ENCODE measurements at regions not wholly inside any gene's neighbourhood (a gene's known extent, or its start where the extent isn't known, plus 50 kb on each side); places are given as distances from the start of the nearest gene placed in this dataset.

DNA sequence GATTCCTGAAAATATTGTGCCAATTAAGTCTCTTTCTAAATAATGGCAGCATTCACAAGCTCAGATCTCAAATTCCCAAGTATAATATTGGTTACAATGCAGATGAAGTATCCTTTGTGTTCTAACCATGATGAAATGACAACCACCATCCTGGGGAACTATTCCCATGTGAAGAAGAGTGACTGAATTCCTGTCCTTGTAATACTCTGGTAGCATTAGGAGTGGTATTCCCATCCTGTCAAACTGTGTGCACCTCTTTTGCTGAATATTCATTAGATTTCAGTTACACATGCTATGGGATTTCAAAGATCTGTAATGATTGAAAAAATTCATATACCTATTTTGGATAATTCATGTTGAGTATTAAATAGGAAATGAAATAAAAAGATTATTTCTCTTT lies 86.1 kb upstream of the SMIM30 start:
- Histone ChIP-seq H4K20me1 (ENCODE audit: insufficient read depth, low read length) (no peaks in the 10 kb centered on the region), H3K9me3 (ENCODE audit: control insufficient read depth, insufficient read depth, low read length) (no peaks in the 10 kb centered on the region), H3K27ac (ENCODE audit: insufficient read depth, low read length) (no peak overlapping the region), H3K4me1 (ENCODE audit: control insufficient read depth, insufficient read depth, low read length) (peaks cover 2% of the 10 kb centered on the region; the same call in 1 of the 2 replicates), H3K27me3 (ENCODE audit: control insufficient read depth, insufficient read depth, low read length) (no peaks in the 10 kb centered on the region), H3K14ac (replicated peaks; ENCODE audit: low read depth, low read length) (no peak overlapping the region), H3K4me3 (ENCODE audit: insufficient read depth, low read depth, low read length) (no peak overlapping the region), H3K23ac (ENCODE audit: low read depth, low read length) (no peak overlapping the region), H3K4me2 (ENCODE audit: low read depth, low read length) (no peak overlapping the region), H3K9ac (ENCODE audit: low read depth, low read length) (no peak overlapping the region), H4K91ac (ENCODE audit: insufficient read depth, low read depth, low read length) (no peak overlapping the region), H2AFZ (replicated peaks; ENCODE audit: low read length, poor library complexity) (no peak overlapping the region), H4K8ac (ENCODE audit: low read depth in 2 of 2, low read length in 2 of 2) (no peak overlapping the region), H3K36me3 (ENCODE audit: control insufficient read depth, insufficient read depth, low read length) (no peaks in the 10 kb centered on the region), H3K4ac (ENCODE audit: low read depth, low read length) (no peak overlapping the region), H2BK120ac (ENCODE audit: low read depth, low read length) (no peak overlapping the region), H3K9me1 (ENCODE audit: insufficient read depth, low read length) (peaks cover 2% of the 10 kb centered on the region; the same call in 1 of the 2 replicates), H2BK20ac (ENCODE audit: low read depth, low read length) (peak overlapping the region; percentile 57; the same call in 1 of the 2 replicates), H4K5ac (ENCODE audit: low read depth, low read length) (no peak overlapping the region), H3K18ac (ENCODE audit: low read depth, low read length) (no peak overlapping the region), H2AK9ac (replicated peaks; ENCODE audit: low read depth, low read length, poor library complexity) (no peak overlapping the region), H2BK5ac (ENCODE audit: low read depth, low read length, poor library complexity, severe bottlenecking) (no peak overlapping the region), H2BK15ac (ENCODE audit: low read depth, low read length) (no peak overlapping the region), H2AK5ac (ENCODE audit: low read depth, low read length) (no peak overlapping the region), H3K56ac (ENCODE audit: extremely low read depth, insufficient read depth, low read length) (no peak overlapping the region), H3K79me1 (ENCODE audit: low read depth in 1 of 2, low read length in 2 of 2) (no peaks in the 10 kb centered on the region)
- intact Hi-C loops (cut with micrococcal nuclease) (loop anchor here (10.0 kb wide), 1 partner anchor 1250 kb away; no protein-coding TSS in a partner anchor), in situ Hi-C loops (cut with MboI; ENCODE audit: low sequenced_read_pairs) (no loop called here), dilution Hi-C loops (cut with HindIII; ENCODE audit: low sequenced_read_pairs, unreplicated experiment) (no loop called here)
- DNase-seq (no peak), ATAC-seq (ENCODE audit: low read depth) (no peak)
- CTCF ChIA-PET: interaction anchor here (0.7 to 0.9 kb wide), 2 partner anchors 39 to 45 kb away, joined by 3 read pairs; no protein-coding TSS in a partner anchor
- no TSS peak for BruUV-seq (replicated peaks)
- no peak for TF ChIP-seq MAFK (IDR thresholded peaks at IDR 0.05; ENCODE audit: low read depth, low read length)
- TF ChIP-seq RCOR1 (IDR thresholded peaks at IDR 0.05; ENCODE audit: insufficient replicate concordance, low read length): no peak
- TF ChIP-seq, protein P1, sequence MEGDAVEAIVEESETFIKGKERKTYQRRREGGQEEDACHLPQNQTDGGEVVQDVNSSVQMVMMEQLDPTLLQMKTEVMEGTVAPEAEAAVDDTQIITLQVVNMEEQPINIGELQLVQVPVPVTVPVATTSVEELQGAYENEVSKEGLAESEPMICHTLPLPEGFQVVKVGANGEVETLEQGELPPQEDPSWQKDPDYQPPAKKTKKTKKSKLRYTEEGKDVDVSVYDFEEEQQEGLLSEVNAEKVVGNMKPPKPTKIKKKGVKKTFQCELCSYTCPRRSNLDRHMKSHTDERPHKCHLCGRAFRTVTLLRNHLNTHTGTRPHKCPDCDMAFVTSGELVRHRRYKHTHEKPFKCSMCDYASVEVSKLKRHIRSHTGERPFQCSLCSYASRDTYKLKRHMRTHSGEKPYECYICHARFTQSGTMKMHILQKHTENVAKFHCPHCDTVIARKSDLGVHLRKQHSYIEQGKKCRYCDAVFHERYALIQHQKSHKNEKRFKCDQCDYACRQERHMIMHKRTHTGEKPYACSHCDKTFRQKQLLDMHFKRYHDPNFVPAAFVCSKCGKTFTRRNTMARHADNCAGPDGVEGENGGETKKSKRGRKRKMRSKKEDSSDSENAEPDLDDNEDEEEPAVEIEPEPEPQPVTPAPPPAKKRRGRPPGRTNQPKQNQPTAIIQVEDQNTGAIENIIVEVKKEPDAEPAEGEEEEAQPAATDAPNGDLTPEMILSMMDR (conservative IDR thresholded peaks at IDR 0.05; ENCODE audit: low read depth, low read length): no peak
- no peak for TF ChIP-seq SMC3 (IDR thresholded peaks at IDR 0.05; ENCODE audit: low read depth, low read length)
- TF ChIP-seq NFE2L2 (IDR thresholded peaks at IDR 0.05; ENCODE audit: low read depth, low read length): no peak
- TF ChIP-seq RFX5 (IDR thresholded peaks at IDR 0.05; ENCODE audit: low read depth, low read length): no peak
- no peak for TF ChIP-seq MXI1 (IDR thresholded peaks at IDR 0.05; ENCODE audit: borderline replicate concordance, low read depth, low read length)
- TF ChIP-seq CHD1 (IDR thresholded peaks at IDR 0.05; ENCODE audit: low read depth, low read length): no peak
- TF ChIP-seq BHLHE40 (IDR thresholded peaks at IDR 0.05; ENCODE audit: low read depth, low read length): no peak
- TF ChIP-seq MAZ (IDR thresholded peaks at IDR 0.05; ENCODE audit: borderline replicate concordance, low read depth, low read length): no peak
- no peak for TF ChIP-seq RAD21 (IDR thresholded peaks at IDR 0.05; ENCODE audit: low read length)
- TF ChIP-seq POLR2A (IDR thresholded peaks at IDR 0.05; ENCODE audit: low read depth, low read length): no peak
- no peak for TF ChIP-seq FOS (IDR thresholded peaks at IDR 0.05; ENCODE audit: low read depth, low read length)
- TF ChIP-seq, protein P2, sequence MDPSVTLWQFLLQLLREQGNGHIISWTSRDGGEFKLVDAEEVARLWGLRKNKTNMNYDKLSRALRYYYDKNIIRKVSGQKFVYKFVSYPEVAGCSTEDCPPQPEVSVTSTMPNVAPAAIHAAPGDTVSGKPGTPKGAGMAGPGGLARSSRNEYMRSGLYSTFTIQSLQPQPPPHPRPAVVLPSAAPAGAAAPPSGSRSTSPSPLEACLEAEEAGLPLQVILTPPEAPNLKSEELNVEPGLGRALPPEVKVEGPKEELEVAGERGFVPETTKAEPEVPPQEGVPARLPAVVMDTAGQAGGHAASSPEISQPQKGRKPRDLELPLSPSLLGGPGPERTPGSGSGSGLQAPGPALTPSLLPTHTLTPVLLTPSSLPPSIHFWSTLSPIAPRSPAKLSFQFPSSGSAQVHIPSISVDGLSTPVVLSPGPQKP (IDR thresholded peaks at IDR 0.05; ENCODE audit: borderline replicate concordance, low read depth, low read length): no peak
- TF ChIP-seq, protein P3, sequence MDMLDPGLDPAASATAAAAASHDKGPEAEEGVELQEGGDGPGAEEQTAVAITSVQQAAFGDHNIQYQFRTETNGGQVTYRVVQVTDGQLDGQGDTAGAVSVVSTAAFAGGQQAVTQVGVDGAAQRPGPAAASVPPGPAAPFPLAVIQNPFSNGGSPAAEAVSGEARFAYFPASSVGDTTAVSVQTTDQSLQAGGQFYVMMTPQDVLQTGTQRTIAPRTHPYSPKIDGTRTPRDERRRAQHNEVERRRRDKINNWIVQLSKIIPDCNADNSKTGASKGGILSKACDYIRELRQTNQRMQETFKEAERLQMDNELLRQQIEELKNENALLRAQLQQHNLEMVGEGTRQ (IDR thresholded peaks at IDR 0.05; ENCODE audit: low read depth, low read length): no peak
- TF ChIP-seq CEBPB (IDR thresholded peaks at IDR 0.05; ENCODE audit: low read depth, low read length): no peak
- POLR2A ChIA-PET (ENCODE audit: unreplicated experiment): no interaction called here

Measured in IMR-90 (cell line).